Erythroblast (primary cell): ENCODE measurements at regions not wholly inside any gene's neighbourhood (a gene's known extent, or its start where the extent isn't known, plus 50 kb on each side); places are given as distances from the start of the nearest gene placed in this dataset.

ENCODE experiments used
- GATA1 ChIP-seq: IDR thresholded peaks from 2 replicates; pipeline ENCODE4 v1.6.1; 2011; ENCODE audit warnings: low read depth, mild to moderate bottlenecking, control low read depth, low read length, moderate library complexity
- POLR2A ChIP-seq: IDR thresholded peaks from 2 replicates; pipeline ENCODE4 v1.6.1; 2011; ENCODE audit warnings: mild to moderate bottlenecking, low read length

GRCh38 chr5:176171171-176171760, 67.0 kb upstream of the SIMC1 start:
- no peak for TF ChIP-seq POLR2A
- TF ChIP-seq GATA1, result no peak
